NK-92 (cell line): ENCODE measurements at regions not wholly inside any gene's neighbourhood (a gene's known extent, or its start where the extent isn't known, plus 50 kb on each side); places are given as distances from the start of the nearest gene placed in this dataset.

Experiments
- DNase-seq: peaks from one replicate; lab custom pipeline; 2025; ENCODE audit not compliant: unreplicated experiment; lab: John Stamatoyannopoulos, UW

DNA sequence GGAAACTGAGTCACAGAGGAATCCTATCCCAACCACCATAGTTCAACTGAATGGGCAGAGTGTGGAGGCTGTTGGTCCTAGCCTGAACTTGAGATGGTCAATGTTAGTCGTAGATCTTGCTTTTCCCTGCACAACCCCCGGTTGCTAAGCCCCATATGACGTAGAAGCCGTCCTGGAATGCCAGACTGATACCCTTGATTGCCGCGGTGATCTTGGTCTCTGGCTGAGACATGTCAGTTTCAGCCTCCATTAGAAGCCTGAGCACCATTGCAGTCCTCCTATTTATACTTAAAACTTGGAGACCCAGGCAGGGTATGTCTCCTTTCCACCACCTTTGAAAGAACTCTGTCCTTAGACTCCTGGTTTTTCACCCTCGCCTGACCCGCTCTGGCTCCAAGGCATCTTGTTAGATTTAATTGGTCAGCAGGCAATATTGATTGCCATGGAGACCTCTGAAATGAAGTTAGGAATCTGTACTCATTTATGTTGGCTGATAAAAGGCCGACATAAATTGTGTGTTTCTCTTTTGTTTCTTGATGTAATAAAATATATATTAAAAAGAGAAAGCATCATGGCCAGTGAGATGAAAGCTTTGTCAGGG, 53.4 kb downstream of the RPLP1 start:
- no peak for DNase-seq

DNA sequence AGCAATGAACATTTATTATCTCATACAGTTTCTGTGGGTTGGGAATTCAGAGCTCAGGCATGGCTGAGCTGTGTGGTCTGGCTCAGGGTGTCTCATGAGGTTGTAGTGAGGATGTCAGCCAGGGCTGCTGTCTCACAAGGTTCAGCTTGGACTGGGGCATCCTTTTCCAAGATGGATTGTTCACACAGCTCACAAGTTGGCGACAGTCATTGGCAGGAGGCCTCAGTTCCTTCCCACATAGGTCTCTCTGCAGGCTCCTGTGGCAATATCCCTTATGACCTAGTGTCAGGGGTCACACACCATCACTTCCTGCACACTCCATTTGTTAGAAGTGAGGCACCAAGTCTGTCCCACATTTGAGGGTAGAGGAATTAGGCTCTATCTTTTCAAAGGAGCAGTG, 56.0 kb downstream of the RPLP1 start:
- no peak for DNase-seq

- DNase-seq = no peak
Measured at GRCh38 chr15:69509131-69509530, 56.5 kb downstream of the RPLP1 start.

GRCh38 chr15:69510556-69510955, 57.9 kb downstream of the RPLP1 start:
- no peak for DNase-seq

DNA sequence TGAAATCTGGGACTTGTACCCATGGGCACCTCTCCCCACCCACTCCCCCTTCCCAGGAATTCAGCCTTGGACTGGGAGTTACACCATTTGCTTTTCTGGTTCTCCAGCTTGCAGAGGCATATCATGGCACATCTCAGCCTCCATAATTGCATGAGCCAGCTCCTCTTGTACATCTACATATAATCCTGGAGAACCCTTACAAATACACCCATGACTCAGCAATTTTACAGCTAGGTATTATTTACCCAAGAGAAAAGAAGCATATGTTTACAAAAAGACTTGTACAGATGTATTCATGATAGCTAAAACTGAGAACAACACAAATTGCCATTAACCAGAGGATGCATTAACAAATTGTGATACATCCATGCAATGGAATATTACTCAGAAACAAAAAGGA, 58.4 kb downstream of the RPLP1 start:
- no peak for DNase-seq

- no peak for DNase-seq
Measured at GRCh38 chr15:69511716-69512340, 59.2 kb downstream of the RPLP1 start.

DNA sequence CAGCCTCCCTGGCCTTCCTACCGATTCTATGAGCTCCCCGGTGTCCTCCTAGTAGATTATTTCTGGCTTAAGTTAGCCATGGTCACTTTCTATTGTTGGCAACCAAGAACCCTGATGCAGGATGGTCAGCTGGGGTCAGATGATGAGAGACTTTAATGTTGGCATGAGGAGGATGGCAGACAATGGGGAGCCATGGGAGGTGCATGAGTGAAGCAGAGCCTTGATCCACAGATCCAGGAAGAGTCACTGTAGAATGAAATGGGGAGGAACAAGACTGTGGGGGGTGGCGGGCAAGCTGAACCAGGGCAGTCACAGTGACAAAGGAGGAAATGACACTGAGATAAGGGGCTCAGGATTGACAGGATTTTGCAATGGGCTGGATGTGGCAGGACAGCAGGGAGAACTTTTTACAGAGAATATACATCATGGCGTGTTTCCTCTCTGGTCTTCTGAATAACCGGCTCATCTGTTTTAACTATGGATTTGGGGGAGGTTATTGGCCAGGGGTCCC, 60.9 kb downstream of the RPLP1 start:
- no peak for DNase-seq

GRCh38 chr15:69513986-69514385, 61.4 kb downstream of the RPLP1 start:
- DNase-seq = no peak

DNA sequence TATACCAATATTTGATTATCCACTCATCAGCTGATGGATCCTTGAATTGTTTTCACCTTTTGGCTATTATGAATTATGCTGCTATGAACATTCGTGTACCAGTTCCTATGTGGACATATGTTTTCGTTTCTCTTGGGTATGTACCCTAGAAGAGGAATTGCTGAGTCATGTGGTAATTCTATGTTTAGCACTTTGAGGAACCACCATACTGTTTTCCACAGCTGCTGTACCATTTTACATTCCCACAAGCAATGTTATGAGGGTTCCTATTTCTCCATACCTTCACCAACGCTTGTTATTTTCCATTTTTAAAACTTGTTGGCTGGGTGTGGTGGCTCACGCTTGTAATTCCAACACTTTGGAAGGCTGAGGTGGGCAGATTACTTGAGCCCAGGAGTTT, 62.9 kb downstream of the RPLP1 start:
- DNase-seq = no peak

DNA sequence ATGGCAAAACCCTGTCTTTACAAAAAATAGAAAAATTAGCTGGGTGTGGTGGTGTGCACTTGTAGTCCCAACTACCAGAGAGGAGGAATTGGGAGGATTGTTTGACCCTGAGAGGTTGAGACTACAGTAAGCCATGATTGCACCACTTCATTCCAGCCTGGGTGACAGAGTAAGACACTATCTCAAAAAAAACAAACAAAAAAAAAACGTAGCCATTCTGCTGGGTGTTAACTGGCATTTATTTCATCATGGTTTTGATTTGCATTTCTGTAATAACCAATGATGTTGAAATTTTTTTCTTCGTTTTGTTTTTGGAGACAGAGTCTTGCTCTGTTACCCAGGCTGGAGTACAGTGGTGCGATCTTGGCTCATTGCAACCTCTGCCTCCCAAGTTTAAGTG, 63.3 kb downstream of the RPLP1 start:
- DNase-seq = no peak

GRCh38 chr15:69517052-69517451, 64.4 kb downstream of the RPLP1 start:
- no peak for DNase-seq

DNA sequence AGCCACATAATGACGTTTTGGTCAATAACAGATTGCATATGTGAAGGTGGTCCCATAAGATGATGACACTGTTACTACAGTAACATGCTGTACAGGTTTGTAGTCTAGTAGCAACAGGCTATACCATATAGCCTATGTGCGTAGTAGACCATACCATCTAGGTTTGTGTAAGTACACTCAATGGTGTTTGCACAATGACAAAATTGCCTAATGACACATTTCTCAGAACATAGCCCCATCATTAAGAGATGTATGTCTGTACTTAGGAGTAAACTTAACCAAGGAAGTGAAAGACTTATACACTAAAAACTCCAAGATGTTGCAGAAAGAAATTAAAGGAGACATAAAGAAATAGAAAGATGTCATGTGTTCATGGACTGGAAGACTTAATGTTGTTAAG, 66.2 kb downstream of the RPLP1 start:
- no peak for DNase-seq

DNA sequence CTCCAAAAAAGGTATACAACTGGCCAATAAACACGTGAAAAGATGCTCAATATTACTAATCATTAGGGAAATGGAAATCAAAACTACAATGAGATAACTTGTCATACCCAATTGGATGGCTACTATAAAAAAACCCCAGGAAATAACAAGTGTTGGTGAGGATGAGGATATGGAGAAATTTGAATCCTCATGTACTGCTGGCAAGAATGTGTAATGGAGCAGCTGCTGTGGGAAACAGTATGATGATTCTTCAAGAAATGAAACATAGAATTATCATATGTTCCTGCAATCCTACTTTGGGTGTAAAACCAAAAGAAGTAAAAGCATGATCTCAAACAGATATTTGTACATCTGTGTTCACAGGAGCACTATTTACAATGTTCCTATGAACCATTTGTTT, 67.4 kb downstream of the RPLP1 start:
- DNase-seq = no peak

GRCh38 chr15:69522361-69522760, 69.7 kb downstream of the RPLP1 start:
- no peak for DNase-seq

GRCh38 chr15:69523010-69524001, 70.7 kb downstream of the RPLP1 start:
- DNase-seq = no peak

DNA sequence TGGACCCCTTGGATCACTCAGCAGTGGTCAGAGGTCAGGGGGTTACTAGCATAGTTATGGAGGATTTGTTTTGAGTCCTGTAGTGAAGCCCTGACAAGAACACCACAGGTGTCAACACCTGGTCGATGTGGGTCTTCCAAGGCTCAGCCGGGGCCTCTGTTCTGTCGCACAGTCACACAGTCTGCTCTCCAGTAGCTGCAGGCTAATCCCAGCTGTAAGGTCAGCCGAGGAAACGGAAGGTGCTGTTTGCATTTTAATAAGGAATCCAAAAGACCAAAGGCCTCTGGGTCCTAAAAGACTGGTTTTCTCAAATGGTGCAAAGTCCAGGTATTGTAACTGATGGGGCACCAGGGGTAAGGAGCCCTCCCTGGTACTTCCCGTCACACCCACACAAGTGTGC, 71.7 kb downstream of the RPLP1 start:
- DNase-seq = no peak

- no peak for DNase-seq
Measured at GRCh38 chr15:69524814-69525213, 72.2 kb downstream of the RPLP1 start.

GRCh38 chr15:69525543-69525942, 72.9 kb downstream of the RPLP1 start:
- no peak for DNase-seq

- DNase-seq = no peak
Measured at GRCh38 chr15:69526081-69527061, 73.8 kb downstream of the RPLP1 start.

DNA sequence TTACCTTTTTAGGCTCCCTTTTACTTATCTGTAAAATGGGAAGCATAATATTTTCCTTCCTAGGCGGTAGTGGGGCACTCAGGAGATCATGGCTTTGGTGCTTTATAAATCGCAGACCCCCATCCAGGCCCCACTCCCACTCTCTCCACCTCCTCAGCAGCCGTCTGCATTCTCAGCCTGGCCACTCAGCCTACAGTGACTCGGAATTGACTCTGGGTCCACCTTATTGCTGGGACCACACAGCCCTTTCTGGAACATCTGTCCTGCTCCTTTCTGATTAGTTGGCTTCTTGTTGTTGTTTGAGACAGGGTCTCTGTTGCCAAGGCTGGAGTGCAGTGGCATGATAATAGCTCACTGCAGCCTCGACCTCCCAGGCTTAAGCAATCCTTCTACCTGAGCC, 76.5 kb downstream of the RPLP1 start:
- DNase-seq = no peak
